HEK293 (cell line): ENCODE measurements at regions not wholly inside any gene's neighbourhood (a gene's known extent, or its start where the extent isn't known, plus 50 kb on each side); places are given as distances from the start of the nearest gene placed in this dataset.

Source experiments
- HIC1 ChIP-seq: fragments of 450-650 bp; formaldehyde crosslinking; IDR thresholded peaks from 2 replicates; pipeline ENCODE4 v1.5.1; 2016; ENCODE audit warnings: missing biosample characterization, missing genetic modification characterization
- INSM2 ChIP-seq: fragments of 450-650 bp; formaldehyde crosslinking; IDR thresholded peaks from 2 replicates; pipeline ENCODE4 v1.5.1; 2016; ENCODE audit warnings: missing biosample characterization, missing genetic modification characterization
- PATZ1 ChIP-seq: fragments of 450-650 bp; formaldehyde crosslinking; IDR thresholded peaks from 2 replicates; pipeline ENCODE4 v1.5.1; 2016; ENCODE audit warnings: missing biosample characterization, missing genetic modification characterization
- SALL2 ChIP-seq: fragments of 450-650 bp; formaldehyde crosslinking; IDR thresholded peaks from 2 replicates; pipeline ENCODE4 v1.5.0; 2017; ENCODE audit warnings: missing biosample characterization, mild to moderate bottlenecking, missing genetic modification characterization, borderline replicate concordance
- SP2 ChIP-seq: fragments of 450-650 bp; formaldehyde crosslinking; IDR thresholded peaks from 2 replicates; pipeline ENCODE4 v1.5.1; 2016; ENCODE audit warnings: missing biosample characterization, missing genetic modification characterization
- ZBTB7A ChIP-seq: fragments of 450-650 bp; formaldehyde crosslinking; IDR thresholded peaks from 2 replicates; pipeline ENCODE4 v1.5.1; 2016; ENCODE audit warnings: low read depth, missing biosample characterization, missing genetic modification characterization
- ZFP41 ChIP-seq: fragments of 450-650 bp; formaldehyde crosslinking; IDR thresholded peaks from 2 replicates; pipeline ENCODE4 v1.5.1; 2016; ENCODE audit warnings: missing biosample characterization, missing genetic modification characterization, borderline replicate concordance
- ZNF10 ChIP-seq: fragments of 450-650 bp; formaldehyde crosslinking; IDR thresholded peaks from 2 replicates; pipeline ENCODE4 v1.5.1; 2017; ENCODE audit warnings: missing biosample characterization, missing genetic modification characterization
- ZNF114 ChIP-seq: fragments of 450-650 bp; formaldehyde crosslinking; IDR thresholded peaks from 2 replicates; pipeline ENCODE4 v1.5.0; 2017; ENCODE audit warnings: missing biosample characterization, missing genetic modification characterization
- ZNF18 ChIP-seq: fragments of 450-650 bp; formaldehyde crosslinking; IDR thresholded peaks from 2 replicates; pipeline ENCODE4 v1.5.1; 2016; ENCODE audit warnings: missing biosample characterization, missing genetic modification characterization
- ZNF202 ChIP-seq: fragments of 450-650 bp; formaldehyde crosslinking; IDR thresholded peaks from 2 replicates; pipeline ENCODE4 v1.5.1; 2016; ENCODE audit warnings: missing biosample characterization, missing genetic modification characterization, borderline replicate concordance
- ZNF211 ChIP-seq: fragments of 450-650 bp; formaldehyde crosslinking; IDR thresholded peaks from 2 replicates; pipeline ENCODE4 v1.5.1; 2016; ENCODE audit warnings: low read depth, missing biosample characterization, missing genetic modification characterization
- ZNF26 ChIP-seq: fragments of 450-650 bp; formaldehyde crosslinking; IDR thresholded peaks from 2 replicates; pipeline ENCODE4 v1.5.1; 2016; ENCODE audit warnings: missing biosample characterization, missing genetic modification characterization
- ZNF266 ChIP-seq: fragments of 450-650 bp; formaldehyde crosslinking; IDR thresholded peaks from 2 replicates; pipeline ENCODE4 v1.5.1; 2016; ENCODE audit warnings: missing biosample characterization, missing genetic modification characterization, low read depth
- ZNF404 ChIP-seq: fragments of 450-650 bp; formaldehyde crosslinking; IDR thresholded peaks from 2 replicates; pipeline ENCODE4 v1.5.1; 2017; ENCODE audit warnings: missing biosample characterization, missing genetic modification characterization
- ZNF449 ChIP-seq: fragments of 450-650 bp; formaldehyde crosslinking; IDR thresholded peaks from 2 replicates; pipeline ENCODE4 v1.5.1; 2017; ENCODE audit warnings: missing biosample characterization, mild to moderate bottlenecking, missing genetic modification characterization, moderate library complexity
- ZNF488 ChIP-seq: fragments of 450-650 bp; formaldehyde crosslinking; IDR thresholded peaks from 2 replicates; pipeline ENCODE4 v1.5.1; 2016; ENCODE audit warnings: missing biosample characterization, missing genetic modification characterization
- ZNF521 ChIP-seq: fragments of 450-650 bp; formaldehyde crosslinking; IDR thresholded peaks from 2 replicates; pipeline ENCODE4 v1.5.1; 2017; ENCODE audit warnings: missing biosample characterization, mild to moderate bottlenecking, missing genetic modification characterization
- ZNF561 ChIP-seq: fragments of 450-650 bp; IDR thresholded peaks from 2 replicates; pipeline ENCODE4 v1.5.1; 2018; ENCODE audit warnings: missing biosample characterization, missing genetic modification characterization, borderline replicate concordance
- ZNF610 ChIP-seq: fragments of 450-650 bp; formaldehyde crosslinking; IDR thresholded peaks from 2 replicates; pipeline ENCODE4 v1.5.1; 2016; ENCODE audit warnings: missing biosample characterization, missing genetic modification characterization, borderline replicate concordance
- ZNF629 ChIP-seq: fragments of 450-650 bp; formaldehyde crosslinking; IDR thresholded peaks from 2 replicates; pipeline ENCODE4 v1.5.1; 2017; ENCODE audit warnings: missing biosample characterization, missing genetic modification characterization
- ZNF692 ChIP-seq: fragments of 450-650 bp; formaldehyde crosslinking; IDR thresholded peaks from 2 replicates; pipeline ENCODE4 v1.5.1; 2016; ENCODE audit warnings: missing biosample characterization, missing genetic modification characterization
- ZNF843 ChIP-seq: fragments of 450-650 bp; formaldehyde crosslinking; IDR thresholded peaks from 2 replicates; pipeline ENCODE4 v1.5.1; 2016; ENCODE audit warnings: missing biosample characterization, missing genetic modification characterization

- no peak for TF ChIP-seq ZFP41
- no peak for TF ChIP-seq ZNF26
- no peak for TF ChIP-seq ZNF266
- no peak for TF ChIP-seq ZNF610 (tag by site-specific recombination)
- TF ChIP-seq SALL2, result no peak
- no peak for TF ChIP-seq ZNF114 (tag by site-specific recombination)
- TF ChIP-seq ZNF629, result no peak
- TF ChIP-seq INSM2 (tag by site-specific recombination), result no peak
- no peak for TF ChIP-seq ZNF202 (tag by site-specific recombination)
- TF ChIP-seq ZNF843, result peak; percentile 81
- peak; percentile 77; the same call in 1 of the 2 replicates for TF ChIP-seq ZNF692 (tag by site-specific recombination)
- no peak for TF ChIP-seq SP2
- TF ChIP-seq ZNF18 (tag by site-specific recombination), result 0 out of 2 replicates have a peak, but pooled peaks have one; percentile 20
- TF ChIP-seq ZNF10 (tag by site-specific recombination), result no peak
- no peak for TF ChIP-seq ZBTB7A
- no peak for TF ChIP-seq ZNF211 (tag by site-specific recombination)
- TF ChIP-seq ZNF561 (tag by site-specific recombination), result peak; percentile 71; the same call in 1 of the 2 replicates
- peak; percentile 23 for TF ChIP-seq PATZ1 (tag by site-specific recombination)
- TF ChIP-seq ZNF449, result no peak
- TF ChIP-seq ZNF521 (tag by site-specific recombination), result no peak
- peak; percentile 93 for TF ChIP-seq ZNF488 (tag by site-specific recombination)
- no peak for TF ChIP-seq HIC1 (tag by site-specific recombination)
- TF ChIP-seq ZNF404, result no peak
These were observed 163.3 kb downstream of the VEGFA start (continued) for GRCh38 chr6:43933148-43933885.
